Left ventricle myocardium inferior (tissue), 1 donor: ENCODE measurements at regions not wholly inside any gene's neighbourhood (a gene's known extent, or its start where the extent isn't known, plus 50 kb on each side); places are given as distances from the start of the nearest gene placed in this dataset.

Source experiments
- DNase-seq: peaks from one replicate; pipeline ENCODE4 v3.0.0-alpha.2; 2020
- H3K27ac ChIP-seq: fragments of 200-600 bp; replicated peaks from 2 replicates; pipeline ENCODE4 v1.8.0; 2021
- H3K27me3 ChIP-seq: fragments of 200-600 bp; 2 replicates; pipeline ENCODE4 v1.8.0; 2021; ENCODE audit warnings: low read depth
- H3K36me3 ChIP-seq: fragments of 200-600 bp; 2 replicates; pipeline ENCODE4 v1.8.0; 2021
- H3K4me1 ChIP-seq: fragments of 200-600 bp; 2 replicates; pipeline ENCODE4 v1.8.0; 2021
- H3K4me3 ChIP-seq: fragments of 200-600 bp; 2 replicates; pipeline ENCODE4 v1.8.0; 2021; ENCODE audit warnings: mild to moderate bottlenecking, moderate library complexity
- H3K9me3 ChIP-seq: fragments of 200-600 bp; replicated peaks from 2 replicates; pipeline ENCODE4 v1.8.0; 2021
- CTCF ChIP-seq: fragments of 200-600 bp; IDR thresholded peaks from 2 replicates; pipeline ENCODE4 v1.8.0; 2021; ENCODE audit warnings: antibody characterized with exemption, mild to moderate bottlenecking, borderline replicate concordance
- intact Hi-C: fragments of 100-400 bp; cut with micrococcal nuclease; formaldehyde crosslinking; loops from one replicate; pipeline ENCODE4 v1.11.0; 2022
- donor health status: DM: no; HTN: yes; CAD: no; lungs with severe emphysema.

DNA sequence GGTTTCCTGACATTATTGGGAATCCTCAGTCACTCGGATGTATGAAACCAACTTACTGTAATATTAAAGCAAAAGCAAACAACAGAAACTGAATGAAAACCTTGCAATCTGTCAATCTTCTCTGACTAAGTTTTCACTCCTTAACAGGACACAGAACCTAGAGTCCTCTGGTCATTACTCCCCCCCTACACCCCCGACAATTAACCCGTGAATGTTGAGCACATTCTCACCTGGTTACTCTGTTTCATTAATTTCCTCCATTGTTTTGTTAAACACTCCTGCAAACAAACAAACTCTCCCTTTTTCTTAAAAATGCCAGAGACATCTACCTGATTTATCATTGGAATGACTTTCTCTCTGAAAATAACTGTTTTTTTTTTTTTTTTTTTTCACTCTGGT lies 469.0 kb upstream of the PRKX start:
- Histone ChIP-seq H3K27ac (no peak overlapping the region), H3K4me3 (no peak overlapping the region), H3K4me1 (no peaks in the 10 kb centered on the region), H3K36me3 (no peaks in the 10 kb centered on the region), H3K27me3 (no peaks in the 10 kb centered on the region), H3K9me3 (no peaks in the 10 kb centered on the region)
- intact Hi-C loops, result no loop called here
- TF ChIP-seq CTCF, result no peak
- DNase-seq, result no peak

- no peaks in the 10 kb centered on the region for H3K4me1 ChIP-seq
- intact Hi-C loops, result no loop called here
- no peak overlapping the region for H3K27ac ChIP-seq
- no peaks in the 10 kb centered on the region for H3K36me3 ChIP-seq
- no peak for DNase-seq
- no peaks in the 10 kb centered on the region for H3K9me3 ChIP-seq
- no peak overlapping the region for H3K4me3 ChIP-seq
- no peak for TF ChIP-seq CTCF
- no peaks in the 10 kb centered on the region for H3K27me3 ChIP-seq
These were observed 468.4 kb upstream of the PRKX start for GRCh38 chrX:4181782-4182407.

GRCh38 chrX:4179031-4179430 lies 465.6 kb upstream of the PRKX start:
- DNase-seq, result no peak
- no peak for TF ChIP-seq CTCF
- Histone ChIP-seq H3K27ac (no peak overlapping the region), H3K4me1 (no peaks in the 10 kb centered on the region), H3K27me3 (no peaks in the 10 kb centered on the region), H3K4me3 (no peak overlapping the region), H3K36me3 (no peaks in the 10 kb centered on the region), H3K9me3 (no peaks in the 10 kb centered on the region)
- intact Hi-C loops, result no loop called here

GRCh38 chrX:4175221-4175620 lies 461.8 kb upstream of the PRKX start:
- no peak for DNase-seq
- no peaks in the 10 kb centered on the region for H3K27me3 ChIP-seq
- intact Hi-C loops, result no loop called here
- H3K9me3 ChIP-seq, result no peaks in the 10 kb centered on the region
- H3K4me3 ChIP-seq, result no peak overlapping the region
- no peak overlapping the region for H3K27ac ChIP-seq
- no peak for TF ChIP-seq CTCF
- H3K36me3 ChIP-seq, result no peaks in the 10 kb centered on the region
- no peaks in the 10 kb centered on the region for H3K4me1 ChIP-seq

DNA sequence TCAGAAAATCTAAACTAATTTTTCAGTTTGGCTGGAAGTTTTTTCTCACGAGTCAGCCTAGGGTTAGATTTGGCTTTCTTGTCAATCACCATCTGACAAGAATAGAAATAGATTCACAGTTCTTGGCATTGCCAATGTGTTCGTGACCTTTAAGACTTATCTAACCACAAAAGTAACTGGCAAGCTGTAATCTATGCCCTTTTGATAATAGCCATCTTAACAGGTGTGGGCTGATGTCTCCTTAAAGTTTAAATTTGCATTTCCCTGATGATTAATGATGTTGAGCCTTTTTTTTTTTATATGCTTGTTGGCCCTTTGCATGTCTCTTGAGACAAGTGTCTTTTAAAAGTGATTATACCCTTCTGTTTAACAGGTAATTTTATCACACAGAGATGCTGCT lies 460.3 kb upstream of the PRKX start:
- Histone ChIP-seq H3K27ac (no peak overlapping the region), H3K9me3 (no peaks in the 10 kb centered on the region), H3K4me1 (no peaks in the 10 kb centered on the region), H3K27me3 (no peaks in the 10 kb centered on the region), H3K4me3 (no peak overlapping the region), H3K36me3 (no peaks in the 10 kb centered on the region)
- intact Hi-C loops, result no loop called here
- no peak for TF ChIP-seq CTCF
- DNase-seq, result no peak

GRCh38 chrX:4151798-4152197 lies 438.3 kb upstream of the PRKX start:
- intact Hi-C loops, result no loop called here
- DNase-seq, result no peak
- H3K36me3 ChIP-seq, result no peaks in the 10 kb centered on the region
- H3K9me3 ChIP-seq, result no peaks in the 10 kb centered on the region
- no peaks in the 10 kb centered on the region for H3K27me3 ChIP-seq
- H3K4me1 ChIP-seq, result no peaks in the 10 kb centered on the region
- no peak overlapping the region for H3K4me3 ChIP-seq
- TF ChIP-seq CTCF, result no peak
- no peak overlapping the region for H3K27ac ChIP-seq
